SK-N-SH treated with all-trans-retinoic acid at 6 μM for 48 hours (cell line): ENCODE measurements at regions not wholly inside any gene's neighbourhood (a gene's known extent, or its start where the extent isn't known, plus 50 kb on each side); places are given as distances from the start of the nearest gene placed in this dataset.

ENCODE experiments used
- ARNTL ChIP-seq: fragments of 450-650 bp; formaldehyde crosslinking; IDR thresholded peaks from 2 replicates; pipeline ENCODE4 v1.5.0; 2020; ENCODE audit warnings: low read depth, mild to moderate bottlenecking, moderate library complexity, borderline replicate concordance
- BACH2 ChIP-seq: fragments of 250-450 bp; sonication (Bioruptor Pico); IDR thresholded peaks from 2 replicates; pipeline ENCODE4 v1.9.0; 2021; ENCODE audit warnings: mild to moderate bottlenecking, borderline replicate concordance
- RARB ChIP-seq: fragments of 250-450 bp; sonication (Bioruptor Pico); IDR thresholded peaks from 2 replicates; pipeline ENCODE4 v1.8.0; 2021; ENCODE audit warnings: mild to moderate bottlenecking, moderate library complexity
- TOX ChIP-seq: fragments of 250-450 bp; sonication (Bioruptor Pico); IDR thresholded peaks from 2 replicates; pipeline ENCODE4 v1.8.0; 2021; ENCODE audit warnings: mild to moderate bottlenecking, moderate library complexity, borderline replicate concordance

DNA sequence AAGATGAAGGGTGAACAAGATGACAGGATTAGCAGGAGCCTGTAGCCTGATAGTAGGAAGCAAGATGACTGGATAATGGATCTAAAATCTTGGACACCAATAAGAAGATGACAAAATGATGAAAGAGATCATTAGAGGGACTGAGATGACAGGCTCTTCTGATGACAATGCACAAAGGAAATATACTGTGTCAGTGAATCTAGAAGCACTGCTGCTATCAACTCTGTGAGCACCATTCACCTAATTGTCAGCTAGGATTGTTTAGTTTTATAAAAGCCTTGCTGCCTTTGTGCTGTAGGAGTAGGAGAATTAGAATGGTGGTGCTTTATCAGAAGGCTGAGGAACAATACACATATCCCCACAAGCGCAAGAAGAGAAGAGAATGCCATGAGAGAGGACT lies 1127.8 kb downstream of the DTWD2 start:
- no peak for TF ChIP-seq ARNTL
- TF ChIP-seq BACH2 (CRISPR knock-in tag), result no peak
- no peak for TF ChIP-seq RARB (CRISPR knock-in tag)
- TF ChIP-seq TOX, result no peak
